GM12878 (cell line): ENCODE measurements at regions not wholly inside any gene's neighbourhood (a gene's known extent, or its start where the extent isn't known, plus 50 kb on each side); places are given as distances from the start of the nearest gene placed in this dataset.

ENCODE experiments used
- ATAC-seq: fragments of 200-7000 bp; cut with Tn5 transposase; 3 replicates; pipeline ENCODE4 v1.9.1; 2020; ENCODE audit warnings: mild to moderate bottlenecking, moderate library complexity
- BruUV-seq: library from RNA; stranded (reverse); fragments of 400-500 nt; replicated peaks from 2 replicates; lab custom pipeline; 2021; lab: Mats Ljungman, UMichigan
- CTCF ChIA-PET: fragments of 300-600 bp; sonication (Branson Sonifier 250); formaldehyde crosslinking; extraction: SDS; loops from one replicate; lab custom pipeline; 2021; ENCODE audit warnings: inconsistent platforms; lab: Yijun Ruan, JAX
- POLR2A ChIA-PET: fragments of 350-600 bp; formaldehyde crosslinking; extraction: SDS; loops from one replicate; lab custom pipeline; 2021; ENCODE audit warnings: inconsistent platforms; lab: Charles Lee
- RAD21 ChIA-PET: fragments of 300-600 bp; sonication (Branson Sonifier 250); formaldehyde crosslinking; loops from one replicate; lab custom pipeline; 2023; ENCODE audit warnings: antibody characterized with exemption; ENCODE audit not compliant: unreplicated experiment; lab: Charles Lee
- SMC1A ChIA-PET: fragments of 300-600 bp; sonication (Branson Sonifier 250); formaldehyde crosslinking; loops from one replicate; lab custom pipeline; 2023; ENCODE audit not compliant: unreplicated experiment, uncharacterized antibody; lab: Charles Lee
- DNase-seq: peaks from one replicate; pipeline ENCODE4 v3.0.0-alpha.2; 2011; ENCODE audit warnings: low read depth, low spot score
- FAIRE-seq: peaks from 3 replicates; lab custom pipeline; 2011; peaks lifted over from hg19 to GRCh38; lab: Jason Lieb, UNC
- H2AFZ ChIP-seq: 2 replicates; pipeline ENCODE4 v1.6.0; 2011; ENCODE audit warnings: low read depth, low read length, control low read depth; ENCODE audit not compliant: control insufficient read depth
- H3K27ac ChIP-seq: 2 replicates; pipeline ENCODE4 v1.5.1; 2011; ENCODE audit warnings: control low read depth; ENCODE audit not compliant: control insufficient read depth, insufficient read depth
- H3K27me3 ChIP-seq, 2 experiments: replicated peaks in 1 of 2; 2 replicates each; pipeline versions ENCODE4 v1.6.0 to v1.6.1; 2011; ENCODE audit warnings: low read length in 1 of 2; ENCODE audit not compliant: control insufficient read depth in 2 of 2, insufficient read depth in 2 of 2
- H3K36me3 ChIP-seq, 2 experiments: 2 replicates each; pipeline ENCODE4 v1.5.1; 2011; ENCODE audit warnings: low read length in 1 of 2; ENCODE audit not compliant: control insufficient read depth in 2 of 2, insufficient read depth in 2 of 2
- H3K4me1 ChIP-seq: 2 replicates; pipeline ENCODE4 v1.6.1; 2011; ENCODE audit warnings: mild to moderate bottlenecking, low read length, moderate library complexity, mixed read lengths; ENCODE audit not compliant: control insufficient read depth, insufficient read depth
- H3K4me2 ChIP-seq: 2 replicates; pipeline ENCODE4 v1.6.0; 2011; ENCODE audit warnings: control low read depth; ENCODE audit not compliant: control insufficient read depth, insufficient read depth
- H3K4me3 ChIP-seq: fragments of 200-600 bp; sonication (generic); 2 replicates; pipeline ENCODE4 v1.5.1; 2016
- H3K79me2 ChIP-seq: 2 replicates; pipeline ENCODE4 v1.6.0; 2011; ENCODE audit warnings: low read length; ENCODE audit not compliant: control insufficient read depth, insufficient read depth
- H3K9ac ChIP-seq: 2 replicates; pipeline ENCODE4 v1.8.0; 2011; ENCODE audit warnings: low read length, control low read depth, mixed read lengths; ENCODE audit not compliant: control insufficient read depth, insufficient read depth
- H3K9me3 ChIP-seq: replicated peaks from 3 replicates; pipeline ENCODE4 v1.5.1; 2011; ENCODE audit warnings: mild to moderate bottlenecking, low read length; ENCODE audit not compliant: control insufficient read depth, insufficient read depth
- H4K20me1 ChIP-seq: 2 replicates; pipeline ENCODE4 v1.6.0; 2011; ENCODE audit not compliant: control insufficient read depth, insufficient read depth
- RELA ChIP-seq: fragments of 450-650 bp; IDR thresholded peaks from 2 replicates; pipeline ENCODE4 v1.8.0; 2014; ENCODE audit warnings: borderline replicate concordance; ENCODE audit not compliant: partially characterized antibody
- in situ Hi-C: fragments of 300-500 bp; cut with MboI; formaldehyde crosslinking; loops from 9 replicates; pipeline ENCODE4 v1.14.3; 2018; ENCODE audit warnings: mixed read lengths
- intact Hi-C: fragments of 100-400 bp; cut with micrococcal nuclease; formaldehyde crosslinking; loops from one replicate; pipeline ENCODE4 v1.14.2; 2022; ENCODE audit not compliant: unreplicated experiment
- TF ChIP-seq, protein P1 (sequence below): fragments of 450-650 bp; IDR thresholded peaks from 2 replicates; pipeline ENCODE4 v1.6.1; 2017; ENCODE audit warnings: mild to moderate bottlenecking, moderate library complexity
- TF ChIP-seq, protein P2 (sequence below): fragments of 450-650 bp; IDR thresholded peaks from 2 replicates; pipeline ENCODE4 v1.6.1; 2018; ENCODE audit warnings: mild to moderate bottlenecking, low read depth, moderate library complexity; ENCODE audit not compliant: partially characterized antibody
- TF ChIP-seq, protein P3 (sequence below): fragments of 450-650 bp; IDR thresholded peaks from 2 replicates; pipeline ENCODE4 v1.6.1; 2017; ENCODE audit warnings: mild to moderate bottlenecking, moderate library complexity

DNA sequence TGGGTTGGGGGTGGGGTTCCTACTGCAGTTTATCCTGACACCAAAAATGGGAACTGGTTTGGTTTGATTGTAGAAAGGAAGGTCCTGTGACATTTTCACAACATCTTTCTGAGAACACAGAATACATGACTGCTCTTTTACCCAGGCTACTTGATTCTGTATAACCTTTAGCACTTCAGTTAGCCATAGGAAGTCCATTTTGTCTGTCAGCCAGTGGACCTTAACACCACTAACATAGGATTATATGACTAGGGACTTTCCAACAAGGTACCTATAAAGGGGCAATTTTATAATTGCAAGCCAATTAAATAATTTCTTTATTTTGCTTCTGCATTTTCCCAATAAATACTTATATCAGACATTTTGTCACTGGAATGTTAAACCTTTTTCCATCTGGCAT, 489.2 kb upstream of the MIS18BP1 start:
- no peaks in the 10 kb centered on the region for H3K4me1 ChIP-seq
- no peak for FAIRE-seq

More for the DNA sequence above, 489.2 kb upstream of the MIS18BP1 start:
- intact Hi-C loops (no loop called here), in situ Hi-C loops (no loop called here)
- Histone ChIP-seq H3K27me3 (no peaks in the 10 kb centered on the region), H4K20me1 (no peaks in the 10 kb centered on the region), H3K9ac (no peak overlapping the region), H3K9me3 (no peaks in the 10 kb centered on the region), H2AFZ (no peak overlapping the region), H3K27ac (no peak overlapping the region), H3K79me2 (no peaks in the 10 kb centered on the region), H3K4me3 (no peak overlapping the region), H3K36me3 (no peaks in the 10 kb centered on the region), H3K4me2 (no peak overlapping the region)
- ATAC-seq (peak; percentile 43; the same call in 2 of the 3 replicates), DNase-seq (no peak)
- CTCF ChIA-PET = interaction anchor here (0.7 to 1.9 kb wide), 5 partner anchors 11 to 453 kb away, joined by 3 to 6 read pairs (median 4); no protein-coding TSS in a partner anchor
- POLR2A ChIA-PET = interaction anchor here (0.7 kb wide), 1 partner anchor 109 kb away, joined by 3 read pairs; no protein-coding TSS in a partner anchor
- no TSS peak for BruUV-seq
- RAD21 ChIA-PET = interaction anchor here (1.2 to 3.0 kb wide), 3 partner anchors 14 to 67 kb away, joined by 3 to 16 read pairs (median 4); no protein-coding TSS in a partner anchor
- TF ChIP-seq, protein P1, sequence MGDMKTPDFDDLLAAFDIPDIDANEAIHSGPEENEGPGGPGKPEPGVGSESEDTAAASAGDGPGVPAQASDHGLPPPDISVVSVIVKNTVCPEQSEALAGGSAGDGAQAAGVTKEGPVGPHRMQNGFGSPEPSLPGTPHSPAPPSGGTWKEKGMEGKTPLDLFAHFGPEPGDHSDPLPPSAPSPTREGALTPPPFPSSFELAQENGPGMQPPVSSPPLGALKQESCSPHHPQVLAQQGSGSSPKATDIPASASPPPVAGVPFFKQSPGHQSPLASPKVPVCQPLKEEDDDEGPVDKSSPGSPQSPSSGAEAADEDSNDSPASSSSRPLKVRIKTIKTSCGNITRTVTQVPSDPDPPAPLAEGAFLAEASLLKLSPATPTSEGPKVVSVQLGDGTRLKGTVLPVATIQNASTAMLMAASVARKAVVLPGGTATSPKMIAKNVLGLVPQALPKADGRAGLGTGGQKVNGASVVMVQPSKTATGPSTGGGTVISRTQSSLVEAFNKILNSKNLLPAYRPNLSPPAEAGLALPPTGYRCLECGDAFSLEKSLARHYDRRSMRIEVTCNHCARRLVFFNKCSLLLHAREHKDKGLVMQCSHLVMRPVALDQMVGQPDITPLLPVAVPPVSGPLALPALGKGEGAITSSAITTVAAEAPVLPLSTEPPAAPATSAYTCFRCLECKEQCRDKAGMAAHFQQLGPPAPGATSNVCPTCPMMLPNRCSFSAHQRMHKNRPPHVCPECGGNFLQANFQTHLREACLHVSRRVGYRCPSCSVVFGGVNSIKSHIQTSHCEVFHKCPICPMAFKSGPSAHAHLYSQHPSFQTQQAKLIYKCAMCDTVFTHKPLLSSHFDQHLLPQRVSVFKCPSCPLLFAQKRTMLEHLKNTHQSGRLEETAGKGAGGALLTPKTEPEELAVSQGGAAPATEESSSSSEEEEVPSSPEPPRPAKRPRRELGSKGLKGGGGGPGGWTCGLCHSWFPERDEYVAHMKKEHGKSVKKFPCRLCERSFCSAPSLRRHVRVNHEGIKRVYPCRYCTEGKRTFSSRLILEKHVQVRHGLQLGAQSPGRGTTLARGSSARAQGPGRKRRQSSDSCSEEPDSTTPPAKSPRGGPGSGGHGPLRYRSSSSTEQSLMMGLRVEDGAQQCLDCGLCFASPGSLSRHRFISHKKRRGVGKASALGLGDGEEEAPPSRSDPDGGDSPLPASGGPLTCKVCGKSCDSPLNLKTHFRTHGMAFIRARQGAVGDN = peak; percentile 83
- TF ChIP-seq, protein P2, sequence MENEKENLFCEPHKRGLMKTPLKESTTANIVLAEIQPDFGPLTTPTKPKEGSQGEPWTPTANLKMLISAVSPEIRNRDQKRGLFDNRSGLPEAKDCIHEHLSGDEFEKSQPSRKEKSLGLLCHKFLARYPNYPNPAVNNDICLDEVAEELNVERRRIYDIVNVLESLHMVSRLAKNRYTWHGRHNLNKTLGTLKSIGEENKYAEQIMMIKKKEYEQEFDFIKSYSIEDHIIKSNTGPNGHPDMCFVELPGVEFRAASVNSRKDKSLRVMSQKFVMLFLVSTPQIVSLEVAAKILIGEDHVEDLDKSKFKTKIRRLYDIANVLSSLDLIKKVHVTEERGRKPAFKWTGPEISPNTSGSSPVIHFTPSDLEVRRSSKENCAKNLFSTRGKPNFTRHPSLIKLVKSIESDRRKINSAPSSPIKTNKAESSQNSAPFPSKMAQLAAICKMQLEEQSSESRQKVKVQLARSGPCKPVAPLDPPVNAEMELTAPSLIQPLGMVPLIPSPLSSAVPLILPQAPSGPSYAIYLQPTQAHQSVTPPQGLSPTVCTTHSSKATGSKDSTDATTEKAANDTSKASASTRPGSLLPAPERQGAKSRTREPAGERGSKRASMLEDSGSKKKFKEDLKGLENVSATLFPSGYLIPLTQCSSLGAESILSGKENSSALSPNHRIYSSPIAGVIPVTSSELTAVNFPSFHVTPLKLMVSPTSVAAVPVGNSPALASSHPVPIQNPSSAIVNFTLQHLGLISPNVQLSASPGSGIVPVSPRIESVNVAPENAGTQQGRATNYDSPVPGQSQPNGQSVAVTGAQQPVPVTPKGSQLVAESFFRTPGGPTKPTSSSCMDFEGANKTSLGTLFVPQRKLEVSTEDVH = no peak
- no peak for TF ChIP-seq RELA
- TF ChIP-seq, protein P3, sequence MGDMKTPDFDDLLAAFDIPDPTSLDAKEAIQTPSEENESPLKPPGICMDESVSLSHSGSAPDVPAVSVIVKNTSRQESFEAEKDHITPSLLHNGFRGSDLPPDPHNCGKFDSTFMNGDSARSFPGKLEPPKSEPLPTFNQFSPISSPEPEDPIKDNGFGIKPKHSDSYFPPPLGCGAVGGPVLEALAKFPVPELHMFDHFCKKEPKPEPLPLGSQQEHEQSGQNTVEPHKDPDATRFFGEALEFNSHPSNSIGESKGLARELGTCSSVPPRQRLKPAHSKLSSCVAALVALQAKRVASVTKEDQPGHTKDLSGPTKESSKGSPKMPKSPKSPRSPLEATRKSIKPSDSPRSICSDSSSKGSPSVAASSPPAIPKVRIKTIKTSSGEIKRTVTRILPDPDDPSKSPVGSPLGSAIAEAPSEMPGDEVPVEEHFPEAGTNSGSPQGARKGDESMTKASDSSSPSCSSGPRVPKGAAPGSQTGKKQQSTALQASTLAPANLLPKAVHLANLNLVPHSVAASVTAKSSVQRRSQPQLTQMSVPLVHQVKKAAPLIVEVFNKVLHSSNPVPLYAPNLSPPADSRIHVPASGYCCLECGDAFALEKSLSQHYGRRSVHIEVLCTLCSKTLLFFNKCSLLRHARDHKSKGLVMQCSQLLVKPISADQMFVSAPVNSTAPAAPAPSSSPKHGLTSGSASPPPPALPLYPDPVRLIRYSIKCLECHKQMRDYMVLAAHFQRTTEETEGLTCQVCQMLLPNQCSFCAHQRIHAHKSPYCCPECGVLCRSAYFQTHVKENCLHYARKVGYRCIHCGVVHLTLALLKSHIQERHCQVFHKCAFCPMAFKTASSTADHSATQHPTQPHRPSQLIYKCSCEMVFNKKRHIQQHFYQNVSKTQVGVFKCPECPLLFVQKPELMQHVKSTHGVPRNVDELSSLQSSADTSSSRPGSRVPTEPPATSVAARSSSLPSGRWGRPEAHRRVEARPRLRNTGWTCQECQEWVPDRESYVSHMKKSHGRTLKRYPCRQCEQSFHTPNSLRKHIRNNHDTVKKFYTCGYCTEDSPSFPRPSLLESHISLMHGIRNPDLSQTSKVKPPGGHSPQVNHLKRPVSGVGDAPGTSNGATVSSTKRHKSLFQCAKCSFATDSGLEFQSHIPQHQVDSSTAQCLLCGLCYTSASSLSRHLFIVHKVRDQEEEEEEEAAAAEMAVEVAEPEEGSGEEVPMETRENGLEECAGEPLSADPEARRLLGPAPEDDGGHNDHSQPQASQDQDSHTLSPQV = peak; percentile 80; the same call in 1 of the 2 replicates
- SMC1A ChIA-PET = interaction anchor here (0.9 to 2.7 kb wide), 11 partner anchors 8 to 67 kb away, joined by 3 to 8 read pairs (median 4); no protein-coding TSS in a partner anchor
